ENCODE measurements at regions not wholly inside any gene's neighbourhood (a gene's known extent, or its start where the extent isn't known, plus 50 kb on each side); places are given as distances from the start of the nearest gene placed in this dataset.
A peak's percentile ranks its signal among the peaks of the same experiment; 100 is the strongest.
"Not testable (repeated sequence)": the region's sequence is repeated elsewhere in the genome, so short reads cannot be mapped to it uniquely, and the experiment has no call there.

- no peaks in the 10 kb centered on the region for H3K9me3 ChIP-seq (ENCODE audit: control insufficient read depth in 1 of 2, low read length in 2 of 2)
- H3K27ac ChIP-seq (ENCODE audit: low read length), result peak overlapping the region; percentile 26
- H3K36me3 ChIP-seq (ENCODE audit: control insufficient read depth in 1 of 2, insufficient read depth in 2 of 2, low read length in 2 of 2), result no peaks in the 10 kb centered on the region
- H3K4me1 ChIP-seq (ENCODE audit: control insufficient read depth in 1 of 2, insufficient read depth in 2 of 2, low read length in 2 of 2), result peaks cover 0 to 3% of the 10 kb centered on the region in 2 donors
- H3K27me3 ChIP-seq (ENCODE audit: low read depth, low read length), result no peaks in the 10 kb centered on the region
- H3K4me3 ChIP-seq (ENCODE audit: low read depth in 1 of 2, low read length in 2 of 2), result no peak overlapping the region
Measured at GRCh38 chr1:219066631-219067349, 106.9 kb upstream of the LYPLAL1 start.

- Histone ChIP-seq H3K4me1 (ENCODE audit: control insufficient read depth in 1 of 2, insufficient read depth in 2 of 2, low read length in 2 of 2) (peaks cover 0 to 3% of the 10 kb centered on the region in 2 donors), H3K36me3 (ENCODE audit: control insufficient read depth in 1 of 2, insufficient read depth in 2 of 2, low read length in 2 of 2) (no peaks in the 10 kb centered on the region), H3K27ac (ENCODE audit: low read length) (no peak overlapping the region), H3K4me3 (ENCODE audit: low read depth in 1 of 2, low read length in 2 of 2) (no peak overlapping the region), H3K9me3 (ENCODE audit: control insufficient read depth in 1 of 2, low read length in 2 of 2) (no peaks in the 10 kb centered on the region), H3K27me3 (ENCODE audit: low read depth, low read length) (no peaks in the 10 kb centered on the region)
Measured at GRCh38 chr1:219067350-219067712, 106.3 kb upstream of the LYPLAL1 start.

- not testable (repeated sequence) for H3K4me3 ChIP-seq (ENCODE audit: low read depth in 1 of 2, low read length in 2 of 2); H3K4me1 ChIP-seq (ENCODE audit: control insufficient read depth in 1 of 2, insufficient read depth in 2 of 2, low read length in 2 of 2); H3K27me3 ChIP-seq (ENCODE audit: low read depth, low read length); H3K27ac ChIP-seq (ENCODE audit: low read length); H3K36me3 ChIP-seq (ENCODE audit: control insufficient read depth in 1 of 2, insufficient read depth in 2 of 2, low read length in 2 of 2); H3K9me3 ChIP-seq (ENCODE audit: control insufficient read depth in 1 of 2, low read length in 2 of 2)
Measured at GRCh38 chr1:219070395-219070794, 103.3 kb upstream of the LYPLAL1 start.

GRCh38 chr1:219071209-219071608, 102.5 kb upstream of the LYPLAL1 start:
- no peak overlapping the region for H3K27ac ChIP-seq (ENCODE audit: low read length)
- no peaks in the 10 kb centered on the region for H3K27me3 ChIP-seq (ENCODE audit: low read depth, low read length)
- H3K4me1 ChIP-seq (ENCODE audit: control insufficient read depth in 1 of 2, insufficient read depth in 2 of 2, low read length in 2 of 2), result no peaks in the 10 kb centered on the region
- H3K9me3 ChIP-seq (ENCODE audit: control insufficient read depth in 1 of 2, low read length in 2 of 2), result no peaks in the 10 kb centered on the region
- no peaks in the 10 kb centered on the region for H3K36me3 ChIP-seq (ENCODE audit: control insufficient read depth in 1 of 2, insufficient read depth in 2 of 2, low read length in 2 of 2)
- no peak overlapping the region for H3K4me3 ChIP-seq (ENCODE audit: low read depth in 1 of 2, low read length in 2 of 2)

DNA sequence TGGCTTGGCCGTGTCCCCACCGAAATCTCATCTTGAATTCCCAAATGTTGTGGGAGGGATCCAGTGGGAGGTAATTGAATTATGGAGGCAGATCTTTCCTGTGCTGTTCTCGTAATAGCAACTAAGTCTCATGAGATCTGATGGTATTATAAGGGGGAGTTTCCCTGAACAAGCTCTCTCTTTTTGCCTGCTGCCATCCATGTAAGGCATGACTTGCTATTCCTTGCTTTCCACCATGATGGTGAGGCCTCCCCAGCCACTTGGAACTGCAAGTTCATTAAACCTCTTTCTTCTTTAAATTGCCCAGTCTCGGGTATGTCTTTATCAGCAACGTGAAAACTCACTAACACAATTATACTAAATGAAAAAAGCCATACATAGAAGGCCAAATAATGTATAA, 101.3 kb upstream of the LYPLAL1 start:
- Histone ChIP-seq H3K9me3 (ENCODE audit: control insufficient read depth in 1 of 2, low read length in 2 of 2) (no peaks in the 10 kb centered on the region), H3K4me3 (ENCODE audit: low read depth in 1 of 2, low read length in 2 of 2) (no peak overlapping the region), H3K4me1 (ENCODE audit: control insufficient read depth in 1 of 2, insufficient read depth in 2 of 2, low read length in 2 of 2) (no peaks in the 10 kb centered on the region), H3K27ac (ENCODE audit: low read length) (no peak overlapping the region), H3K36me3 (ENCODE audit: control insufficient read depth in 1 of 2, insufficient read depth in 2 of 2, low read length in 2 of 2) (no peaks in the 10 kb centered on the region), H3K27me3 (ENCODE audit: low read depth, low read length) (no peaks in the 10 kb centered on the region)

GRCh38 chr1:219074084-219074728, 99.5 kb upstream of the LYPLAL1 start:
- Histone ChIP-seq H3K27ac (ENCODE audit: low read length) (no peak overlapping the region), H3K27me3 (ENCODE audit: low read depth, low read length) (no peaks in the 10 kb centered on the region), H3K4me1 (ENCODE audit: control insufficient read depth in 1 of 2, insufficient read depth in 2 of 2, low read length in 2 of 2) (no peaks in the 10 kb centered on the region), H3K9me3 (ENCODE audit: control insufficient read depth in 1 of 2, low read length in 2 of 2) (no peaks in the 10 kb centered on the region), H3K4me3 (ENCODE audit: low read depth in 1 of 2, low read length in 2 of 2) (no peak overlapping the region), H3K36me3 (ENCODE audit: control insufficient read depth in 1 of 2, insufficient read depth in 2 of 2, low read length in 2 of 2) (no peaks in the 10 kb centered on the region)

DNA sequence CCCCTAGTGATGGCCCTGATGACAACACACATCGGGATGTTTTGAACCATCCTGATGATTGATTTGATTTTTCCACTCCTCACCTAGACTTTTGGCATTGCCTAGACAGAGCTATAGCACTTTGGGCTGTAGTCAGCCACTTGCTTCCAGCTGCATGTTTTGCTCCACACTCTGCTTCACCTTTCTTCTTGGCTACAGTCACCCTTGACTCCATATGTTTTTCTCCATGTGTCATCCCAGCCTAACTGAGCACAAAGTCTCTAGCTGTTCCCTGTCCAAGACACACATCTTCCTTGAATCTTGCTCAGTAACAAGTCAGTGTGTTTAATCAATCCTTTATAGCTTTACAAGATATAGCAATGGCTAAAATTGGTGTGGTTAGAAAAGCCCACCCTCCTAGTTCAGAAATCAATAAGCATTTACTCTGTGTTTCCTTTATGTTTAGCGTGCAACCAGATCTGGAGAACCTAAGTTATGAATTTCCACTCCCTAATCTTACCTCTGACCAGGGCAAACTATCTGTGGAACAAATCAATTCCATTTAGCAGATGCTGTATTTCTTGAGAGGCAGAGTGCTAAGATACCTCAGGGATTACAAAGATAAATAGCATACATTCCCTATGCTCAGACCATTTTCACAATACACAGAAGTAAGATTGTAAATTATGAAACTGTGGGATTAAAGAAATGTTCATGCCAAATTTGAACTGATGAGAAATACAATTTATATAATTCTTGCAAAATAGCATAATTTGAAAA, 98.4 kb upstream of the LYPLAL1 start:
- no peaks in the 10 kb centered on the region for H3K9me3 ChIP-seq (ENCODE audit: control insufficient read depth in 1 of 2, low read length in 2 of 2)
- no peak overlapping the region for H3K27ac ChIP-seq (ENCODE audit: low read length)
- no peaks in the 10 kb centered on the region for H3K36me3 ChIP-seq (ENCODE audit: control insufficient read depth in 1 of 2, insufficient read depth in 2 of 2, low read length in 2 of 2)
- H3K4me3 ChIP-seq (ENCODE audit: low read depth in 1 of 2, low read length in 2 of 2), result no peak overlapping the region
- H3K4me1 ChIP-seq (ENCODE audit: control insufficient read depth in 1 of 2, insufficient read depth in 2 of 2, low read length in 2 of 2), result no peaks in the 10 kb centered on the region
- H3K27me3 ChIP-seq (ENCODE audit: low read depth, low read length), result no peaks in the 10 kb centered on the region

GRCh38 chr1:219076326-219076937, 97.2 kb upstream of the LYPLAL1 start:
- H3K27me3 ChIP-seq (ENCODE audit: low read depth, low read length), result no peaks in the 10 kb centered on the region
- H3K36me3 ChIP-seq (ENCODE audit: control insufficient read depth in 1 of 2, insufficient read depth in 2 of 2, low read length in 2 of 2), result no peaks in the 10 kb centered on the region
- H3K4me1 ChIP-seq (ENCODE audit: control insufficient read depth in 1 of 2, insufficient read depth in 2 of 2, low read length in 2 of 2), result no peaks in the 10 kb centered on the region
- H3K27ac ChIP-seq (ENCODE audit: low read length), result no peak overlapping the region
- H3K9me3 ChIP-seq (ENCODE audit: control insufficient read depth in 1 of 2, low read length in 2 of 2), result no peaks in the 10 kb centered on the region
- H3K4me3 ChIP-seq (ENCODE audit: low read depth in 1 of 2, low read length in 2 of 2), result no peak overlapping the region

DNA sequence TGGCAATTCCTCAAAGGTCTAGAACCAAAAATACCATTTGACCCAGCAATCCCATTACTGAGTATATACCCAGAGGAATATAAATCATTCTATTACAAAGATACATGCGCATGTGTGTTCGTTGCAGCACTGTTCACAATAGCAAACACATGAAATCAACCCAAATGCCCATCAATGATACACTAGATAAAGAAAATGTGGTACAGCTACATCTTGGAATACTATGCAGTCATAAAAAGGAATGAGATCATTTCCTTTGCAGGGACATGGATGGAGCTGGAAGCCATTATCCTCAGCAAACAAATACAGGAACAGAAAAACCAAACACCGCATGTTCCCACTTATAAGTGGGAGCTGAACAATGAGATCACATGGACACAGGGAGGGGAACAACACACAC, 95.9 kb upstream of the LYPLAL1 start:
- not testable (repeated sequence) for H3K36me3 ChIP-seq (ENCODE audit: control insufficient read depth in 1 of 2, insufficient read depth in 2 of 2, low read length in 2 of 2); H3K27me3 ChIP-seq (ENCODE audit: low read depth, low read length); H3K4me1 ChIP-seq (ENCODE audit: control insufficient read depth in 1 of 2, insufficient read depth in 2 of 2, low read length in 2 of 2); H3K4me3 ChIP-seq (ENCODE audit: low read depth in 1 of 2, low read length in 2 of 2); H3K9me3 ChIP-seq (ENCODE audit: control insufficient read depth in 1 of 2, low read length in 2 of 2); H3K27ac ChIP-seq (ENCODE audit: low read length)

DNA sequence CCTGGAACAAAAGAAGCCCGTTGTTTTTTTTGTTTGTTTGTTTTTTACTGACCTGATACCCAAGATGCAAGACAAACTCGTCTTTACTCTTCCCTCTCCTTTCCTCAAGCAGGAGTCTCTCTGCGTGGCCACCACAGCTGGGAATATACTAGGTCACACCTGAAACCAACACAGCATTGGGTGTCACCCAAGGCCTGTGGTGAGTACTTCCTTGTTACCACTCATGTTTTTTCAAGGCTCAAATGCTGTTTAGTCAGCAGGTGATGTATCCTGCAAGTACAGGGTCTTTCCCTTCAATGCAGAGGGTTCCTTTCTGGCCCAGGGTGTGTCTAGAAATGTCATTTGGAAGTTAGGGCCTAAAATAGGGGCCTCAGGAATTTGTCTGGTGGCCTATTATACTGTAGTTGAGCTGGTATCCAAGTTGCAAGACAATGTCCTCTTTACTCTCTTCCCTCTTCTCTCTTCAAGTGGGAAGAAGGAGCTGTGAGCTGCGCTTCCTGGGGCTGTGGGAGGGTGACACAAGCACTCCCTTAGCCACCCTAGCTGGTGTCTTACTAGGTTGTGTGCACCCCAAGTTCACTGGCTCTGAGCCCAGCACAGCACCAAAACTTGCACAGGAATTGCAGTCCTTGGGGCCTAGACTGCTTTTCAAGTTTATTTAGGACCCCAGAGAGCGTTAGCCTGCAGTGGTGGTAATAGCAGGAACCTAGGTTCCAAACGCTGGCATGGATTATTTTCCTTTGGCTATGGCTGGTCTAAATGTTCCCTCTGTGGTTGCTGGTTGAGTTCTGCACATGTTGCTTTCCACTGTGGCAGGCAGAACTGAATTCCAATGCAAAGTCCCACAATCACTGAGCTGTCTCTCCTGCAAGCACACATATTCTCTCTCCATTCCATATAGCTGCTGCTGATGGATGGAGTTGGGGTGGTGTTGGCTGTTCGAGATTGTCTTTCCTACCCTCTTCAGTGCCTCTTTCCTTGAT, 91.4 kb upstream of the LYPLAL1 start:
- Histone ChIP-seq H3K36me3 (ENCODE audit: control insufficient read depth in 1 of 2, insufficient read depth in 2 of 2, low read length in 2 of 2) (no peaks in the 10 kb centered on the region), H3K4me1 (ENCODE audit: control insufficient read depth in 1 of 2, insufficient read depth in 2 of 2, low read length in 2 of 2) (no peaks in the 10 kb centered on the region), H3K27me3 (ENCODE audit: low read depth, low read length) (no peaks in the 10 kb centered on the region), H3K9me3 (ENCODE audit: control insufficient read depth in 1 of 2, low read length in 2 of 2) (no peaks in the 10 kb centered on the region), H3K4me3 (ENCODE audit: low read depth in 1 of 2, low read length in 2 of 2) (no peak overlapping the region), H3K27ac (ENCODE audit: low read length) (no peak overlapping the region)
